HG02763 (cell line): ENCODE measurements at regions not wholly inside any gene's neighbourhood (a gene's known extent, or its start where the extent isn't known, plus 50 kb on each side); places are given as distances from the start of the nearest gene placed in this dataset.
"Not testable (repeated sequence)": the region's sequence is repeated elsewhere in the genome, so short reads cannot be mapped to it uniquely, and the experiment has no call there.

Source experiments
- ATAC-seq: cut with Tn5 transposase; IDR thresholded peaks from one replicate; pipeline ENCODE4 v1.9.1; 2021; ENCODE audit warnings: mild to moderate bottlenecking, moderate library complexity; ENCODE audit not compliant: unreplicated experiment

DNA sequence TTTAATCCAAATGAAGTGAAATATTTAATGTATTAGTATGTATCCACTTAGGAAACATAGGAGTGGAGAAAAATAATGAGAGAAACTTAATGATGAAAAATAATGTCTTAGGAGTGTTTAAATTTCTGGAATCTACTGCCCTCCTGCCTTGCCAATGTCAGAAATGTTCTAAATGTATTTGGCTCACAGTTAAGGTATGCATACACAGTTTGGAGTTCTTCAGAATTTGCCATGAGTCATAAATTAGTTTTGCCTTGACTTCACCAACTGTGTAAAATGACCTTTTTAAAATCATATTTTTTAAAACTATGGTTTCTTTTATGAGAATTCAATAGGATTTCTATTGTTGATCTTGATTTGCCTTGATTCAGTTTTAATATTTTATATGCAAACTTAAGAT is 191.7 kb upstream of the HSF2 start:
- no peak for ATAC-seq

GRCh38 chr6:122214605-122215318 is 184.7 kb upstream of the HSF2 start:
- no peak for ATAC-seq

DNA sequence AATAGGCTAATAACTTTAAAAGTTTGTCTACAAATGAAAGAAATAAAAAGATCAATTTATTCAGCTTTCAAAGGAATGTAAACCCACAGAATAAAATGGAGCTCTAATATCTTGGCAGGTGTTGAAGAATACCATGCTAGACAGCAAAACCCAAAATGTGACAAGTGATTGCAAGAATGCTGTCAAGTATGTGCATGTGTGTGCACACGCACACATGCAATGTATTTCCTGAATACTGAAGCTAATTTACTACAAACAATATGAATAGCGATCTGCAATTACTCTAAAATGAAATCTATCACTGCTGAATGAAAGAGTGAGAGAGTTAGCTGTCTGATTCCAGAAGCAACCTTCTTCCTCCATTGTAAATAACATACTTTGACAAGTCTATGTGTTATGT is 179.2 kb upstream of the HSF2 start:
- no peak for ATAC-seq

DNA sequence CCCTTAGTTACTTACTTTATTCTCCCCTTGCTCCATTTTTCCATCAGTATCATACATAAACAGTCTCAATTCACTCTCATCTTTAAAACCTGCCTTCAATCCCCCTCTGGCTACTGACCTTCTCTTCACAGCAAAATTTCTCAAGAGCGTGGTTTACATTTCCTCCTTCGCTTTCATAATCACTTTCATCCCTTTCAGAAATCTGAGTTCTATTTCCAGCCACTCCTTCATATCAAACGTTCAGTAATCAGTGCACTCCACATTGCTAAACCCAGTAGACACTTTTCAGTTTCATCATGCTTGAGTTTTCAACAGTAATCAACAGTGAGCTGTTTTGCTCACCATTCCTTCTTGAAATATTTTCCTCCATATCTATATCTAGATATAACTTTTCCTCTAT is 176.7 kb upstream of the HSF2 start:
- no peak for ATAC-seq

DNA sequence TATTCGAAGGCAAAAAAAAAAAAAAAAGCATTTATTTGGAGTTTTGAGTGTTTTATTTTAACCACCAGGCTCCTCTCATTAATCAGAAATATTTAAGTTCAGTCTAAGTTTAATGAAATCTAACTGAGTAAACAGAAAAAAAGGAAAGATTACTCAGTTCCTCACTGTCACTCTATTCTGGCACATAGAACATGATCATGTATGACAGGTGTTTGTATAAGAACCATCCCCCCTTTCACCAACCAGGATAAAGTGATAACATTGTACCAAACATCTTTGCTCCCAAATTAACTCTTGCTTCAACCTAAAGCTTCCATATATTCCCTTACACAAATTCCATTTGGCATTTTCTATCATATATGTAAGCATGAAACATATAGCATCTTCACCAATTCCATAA is 176.2 kb upstream of the HSF2 start:
- ATAC-seq: no peak

DNA sequence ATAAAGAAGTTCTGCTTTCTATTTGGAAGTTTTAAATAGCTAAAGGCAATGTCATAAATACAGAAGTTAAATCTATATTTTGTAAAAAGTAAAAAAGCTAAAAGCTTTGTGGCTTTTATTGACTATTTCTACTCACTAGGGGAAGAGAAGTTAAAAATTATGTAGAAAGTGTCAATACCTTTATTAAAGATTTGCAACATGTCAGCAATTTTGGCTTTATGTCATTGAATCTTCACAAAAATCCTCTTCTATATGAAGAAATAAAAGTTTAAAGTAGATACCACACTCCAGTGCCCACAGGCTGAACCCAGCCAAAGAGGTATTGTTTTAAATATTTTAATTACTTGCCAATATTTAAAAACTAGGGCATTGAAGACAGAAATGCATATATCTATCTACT is 160.6 kb upstream of the HSF2 start:
- no peak for ATAC-seq

- ATAC-seq: no peak
These were observed 152.4 kb upstream of the HSF2 start for GRCh38 chr6:122246906-122247658.

- no peak for ATAC-seq
These were observed 151.3 kb upstream of the HSF2 start for GRCh38 chr6:122248001-122248669.

DNA sequence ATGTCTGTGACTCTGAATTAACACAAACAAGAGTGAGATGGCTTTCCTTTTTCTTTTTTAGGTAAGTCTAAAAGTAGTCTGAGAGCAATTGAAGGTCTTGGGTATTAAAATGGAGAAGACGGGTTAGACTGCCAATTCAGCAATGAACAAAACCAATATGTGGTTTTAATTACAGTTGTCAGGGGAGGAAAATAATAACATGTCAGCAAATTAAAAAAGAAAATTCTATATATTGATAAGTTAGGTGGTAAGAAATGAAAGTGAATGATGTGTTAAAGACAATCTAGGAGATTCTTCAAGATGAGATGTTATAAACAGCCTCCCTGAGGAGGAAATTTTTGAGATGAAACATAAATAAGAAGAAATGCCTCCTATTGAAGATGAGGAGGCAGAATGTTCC is 150.6 kb upstream of the HSF2 start:
- no peak for ATAC-seq

GRCh38 chr6:122258839-122259238 is 140.6 kb upstream of the HSF2 start:
- ATAC-seq: no peak

GRCh38 chr6:122264557-122264956 is 134.9 kb upstream of the HSF2 start:
- ATAC-seq: no peak

- ATAC-seq: no peak
These were observed 133.7 kb upstream of the HSF2 start for GRCh38 chr6:122265755-122266154.

GRCh38 chr6:122268394-122268793 is 131.1 kb upstream of the HSF2 start:
- ATAC-seq: no peak

- ATAC-seq: no peak
These were observed 122.8 kb upstream of the HSF2 start for GRCh38 chr6:122276637-122277036.

GRCh38 chr6:122280105-122281021 is 119.1 kb upstream of the HSF2 start:
- ATAC-seq: not testable (repeated sequence)

GRCh38 chr6:122283884-122284283 is 115.6 kb upstream of the HSF2 start:
- ATAC-seq: no peak

DNA sequence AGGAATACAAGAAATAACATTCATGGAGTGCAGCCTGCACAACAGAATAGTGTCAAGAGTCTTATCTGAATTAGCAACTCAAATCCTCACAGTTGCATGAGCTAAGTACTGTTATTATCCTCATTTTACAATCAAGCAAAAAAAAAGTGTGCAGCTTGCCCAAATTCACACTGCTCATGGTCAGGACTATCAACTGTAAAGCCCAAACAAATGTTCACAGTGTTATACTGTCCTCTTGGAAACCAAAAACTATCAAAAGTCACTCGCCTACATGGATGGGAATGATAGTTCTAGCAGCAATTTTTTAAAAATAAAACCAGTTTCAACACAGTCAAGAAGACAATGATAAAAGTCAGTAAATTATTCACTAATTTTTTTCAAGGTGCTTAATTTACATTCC is 114.6 kb upstream of the HSF2 start:
- ATAC-seq: no peak

DNA sequence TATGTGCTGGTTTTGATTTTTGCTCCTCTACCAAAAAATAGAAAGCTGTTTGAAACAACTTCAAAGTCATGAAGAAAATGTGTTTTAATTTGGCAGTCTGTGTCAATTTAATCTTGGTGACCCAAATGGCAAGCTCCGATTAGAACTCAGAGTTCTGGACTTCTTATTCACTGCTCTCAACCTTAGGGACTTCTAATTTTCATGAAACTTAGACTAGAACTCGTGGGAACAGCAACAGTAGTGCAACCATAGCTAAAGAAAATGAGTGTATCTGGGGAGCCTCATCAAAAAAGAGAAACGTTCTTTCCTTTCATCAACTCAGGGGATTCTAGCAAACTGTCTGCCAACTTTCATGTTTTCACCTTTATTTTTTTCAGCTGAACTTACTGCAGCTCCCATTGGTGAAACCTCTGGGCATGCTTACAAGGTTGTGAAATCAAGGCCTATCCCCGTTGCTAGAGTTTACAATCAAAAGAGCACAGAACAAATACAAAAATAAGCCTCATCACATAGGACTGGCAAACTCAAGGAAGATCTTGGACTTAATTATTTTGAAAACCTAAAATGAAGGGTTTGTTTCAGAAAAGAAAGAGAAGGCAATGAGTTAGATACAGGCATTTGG is 114.0 kb upstream of the HSF2 start:
- ATAC-seq: no peak

- ATAC-seq: no peak
These were observed 112.9 kb upstream of the HSF2 start for GRCh38 chr6:122286512-122286911.

GRCh38 chr6:122289762-122290539 is 109.5 kb upstream of the HSF2 start:
- no peak for ATAC-seq
